HL-60 (cell line): ENCODE measurements at regions not wholly inside any gene's neighbourhood (a gene's known extent, or its start where the extent isn't known, plus 50 kb on each side); places are given as distances from the start of the nearest gene placed in this dataset.

Experiments
- CTCF ChIP-seq: IDR thresholded peaks from one replicate; pipeline ENCODE4 v1.5.1; 2011; ENCODE audit warnings: low read length, control low read depth, inconsistent platforms; ENCODE audit not compliant: insufficient read depth
- GABPA ChIP-seq: IDR thresholded peaks from 2 replicates; pipeline ENCODE4 v1.6.1; 2012; ENCODE audit warnings: low read depth
- POLR2AphosphoS5 ChIP-seq: IDR thresholded peaks from 2 replicates; pipeline ENCODE4 v1.6.1; 2012; ENCODE audit warnings: low read depth
- REST ChIP-seq: IDR thresholded peaks from 2 replicates; pipeline ENCODE4 v1.6.1; 2012; ENCODE audit warnings: low read depth; ENCODE audit not compliant: insufficient replicate concordance
- SPI1 ChIP-seq: IDR thresholded peaks from 2 replicates; pipeline ENCODE4 v1.6.1; 2012; ENCODE audit warnings: low read depth, mild to moderate bottlenecking, borderline replicate concordance

- TF ChIP-seq REST, result no peak
- no peak for TF ChIP-seq POLR2AphosphoS5
- TF ChIP-seq CTCF, result no peak
- TF ChIP-seq GABPA, result no peak
- TF ChIP-seq SPI1, result no peak
Observed at GRCh38 chr21:32207406-32207716, 71.5 kb downstream of the MIS18A start.
